Liver (tissue), 8 donors: ENCODE measurements at regions not wholly inside any gene's neighbourhood (a gene's known extent, or its start where the extent isn't known, plus 50 kb on each side); places are given as distances from the start of the nearest gene placed in this dataset.

Experiments used
- DNase-seq: peaks from one replicate; pipeline ENCODE4 v3.0.0-alpha.2; 2017; ENCODE audit warnings: low spot score
- H3K27ac ChIP-seq, 2 donors: one replicate each; pipeline ENCODE4 v1.7.0; 2013; ENCODE audit warnings: inconsistent platforms in 2 of 2, low read length in 2 of 2, control low read depth in 1 of 2, low read depth in 1 of 2, mild to moderate bottlenecking in 1 of 2
- H3K27me3 ChIP-seq, 4 donors: one replicate each; pipeline versions ENCODE4 v1.6.1 to v1.7.0; 2013; ENCODE audit warnings: low read length in 3 of 4, inconsistent platforms in 1 of 4, mild to moderate bottlenecking in 1 of 4, moderate library complexity in 1 of 4; ENCODE audit not compliant: control insufficient read depth in 4 of 4, insufficient read depth in 4 of 4
- H3K36me3 ChIP-seq, 4 donors: one replicate each; pipeline versions ENCODE4 v1.6.1 to v1.7.0; 2013; ENCODE audit warnings: low read length in 3 of 4, mild to moderate bottlenecking in 3 of 4, low read depth in 1 of 4, moderate library complexity in 1 of 4; ENCODE audit not compliant: control insufficient read depth in 4 of 4, insufficient read depth in 3 of 4
- H3K4me1 ChIP-seq, 4 donors: one replicate each; pipeline versions ENCODE4 v1.6.1 to v1.7.0; 2013; ENCODE audit warnings: low read length in 3 of 4, mild to moderate bottlenecking in 3 of 4, moderate library complexity in 1 of 4; ENCODE audit not compliant: control insufficient read depth in 4 of 4, insufficient read depth in 4 of 4
- H3K4me3 ChIP-seq, 3 donors: one replicate each; pipeline versions ENCODE4 v1.6.1 to v1.7.0; 2013; ENCODE audit warnings: low read length in 3 of 3, control low read depth in 1 of 3, low read depth in 1 of 3, mild to moderate bottlenecking in 1 of 3
- H3K9ac ChIP-seq, 2 donors: one replicate each; pipeline ENCODE4 v1.7.0; 2013; ENCODE audit warnings: low read length in 2 of 2, mild to moderate bottlenecking in 2 of 2, moderate library complexity in 2 of 2, control low read depth in 1 of 2, low read depth in 1 of 2
- H3K9me3 ChIP-seq, 4 donors: one replicate each; pipeline versions ENCODE4 v1.6.1 to v1.7.0; 2013; ENCODE audit warnings: low read length in 3 of 4; ENCODE audit not compliant: control insufficient read depth in 4 of 4
- EGR1 ChIP-seq, 2 donors: IDR thresholded peaks; 2 replicates each; pipeline ENCODE4 v1.6.1; 2016 to 2018; ENCODE audit warnings: antibody characterized with exemption in 2 of 2, low read depth in 2 of 2
- FOXA1 ChIP-seq: IDR thresholded peaks from 2 replicates; pipeline ENCODE4 v1.6.1; 2016; ENCODE audit warnings: antibody characterized with exemption
- FOXA2 ChIP-seq: IDR thresholded peaks from 2 replicates; pipeline ENCODE4 v1.6.1; 2016; ENCODE audit warnings: antibody characterized with exemption
- HNF4A ChIP-seq, 2 donors: conservative IDR thresholded peaks; 2 replicates each; pipeline ENCODE4 v1.6.1; 2016; ENCODE audit warnings: antibody characterized with exemption in 2 of 2, mild to moderate bottlenecking in 2 of 2
- HNF4G ChIP-seq: IDR thresholded peaks from 2 replicates; pipeline ENCODE4 v1.6.1; 2016; ENCODE audit warnings: antibody characterized with exemption
- JUND ChIP-seq, 2 donors: IDR thresholded peaks; 2 replicates each; pipeline ENCODE4 v1.6.1; 2016; ENCODE audit warnings: antibody characterized with exemption in 2 of 2
- NR2F2 ChIP-seq: IDR thresholded peaks from 2 replicates; pipeline ENCODE4 v1.6.1; 2016; ENCODE audit warnings: antibody characterized with exemption
- REST ChIP-seq: IDR thresholded peaks from 2 replicates; pipeline ENCODE4 v1.6.1; 2016; ENCODE audit warnings: antibody characterized with exemption, mild to moderate bottlenecking
- RXRA ChIP-seq, 2 donors: IDR thresholded peaks; 2 replicates each; pipeline ENCODE4 v1.6.1; 2017 to 2018; ENCODE audit warnings: antibody characterized with exemption in 2 of 2, mild to moderate bottlenecking in 1 of 2
- TAF1 ChIP-seq: conservative IDR thresholded peaks from 2 replicates; pipeline ENCODE4 v1.6.1; 2016; ENCODE audit warnings: antibody characterized with exemption, mild to moderate bottlenecking
- YY1 ChIP-seq: IDR thresholded peaks from 2 replicates; pipeline ENCODE4 v1.6.1; 2016; ENCODE audit warnings: antibody characterized with exemption, mild to moderate bottlenecking
- WGBS: extraction: QIAGEN DNeasy Blood & Tissue Kit; methylation state at CpG from one replicate; pipeline ENCODE4 v1.1.7; 2013; 5-methylcytosine and 5-hydroxymethylcytosine counted together
- TF ChIP-seq, protein P1 (sequence below): IDR thresholded peaks from 2 replicates; pipeline ENCODE4 v1.6.1; 2016; ENCODE audit warnings: antibody characterized with exemption
- TF ChIP-seq, protein P2 (sequence below): IDR thresholded peaks from 2 replicates; pipeline ENCODE4 v1.6.1; 2016; ENCODE audit warnings: antibody characterized with exemption
- TF ChIP-seq, protein P3 (sequence below): fragments of 150-350 bp; IDR thresholded peaks from 2 replicates; pipeline ENCODE4 v1.5.1; 2017; ENCODE audit warnings: improper control_type of control experiment, low read depth, low read length; ENCODE audit not compliant: missing input control
- TF ChIP-seq, protein P4 (sequence below): IDR thresholded peaks from 2 replicates; pipeline ENCODE4 v1.6.1; 2016; ENCODE audit warnings: antibody characterized with exemption
- donor health status: healthy.
- donor health status: healthy.
- donor health status: healthy.
- donor health status: healthy.
- donor health status: healthy.

- TF ChIP-seq RXRA (IDR thresholded peaks at IDR 0.05) (no peak), HNF4A (conservative IDR thresholded peaks at IDR 0.05) (no peak), NR2F2 (no peak)
Measured at GRCh38 chr2:6370753-6371551, 494.8 kb downstream of the CMPK2 start (continued).

DNA sequence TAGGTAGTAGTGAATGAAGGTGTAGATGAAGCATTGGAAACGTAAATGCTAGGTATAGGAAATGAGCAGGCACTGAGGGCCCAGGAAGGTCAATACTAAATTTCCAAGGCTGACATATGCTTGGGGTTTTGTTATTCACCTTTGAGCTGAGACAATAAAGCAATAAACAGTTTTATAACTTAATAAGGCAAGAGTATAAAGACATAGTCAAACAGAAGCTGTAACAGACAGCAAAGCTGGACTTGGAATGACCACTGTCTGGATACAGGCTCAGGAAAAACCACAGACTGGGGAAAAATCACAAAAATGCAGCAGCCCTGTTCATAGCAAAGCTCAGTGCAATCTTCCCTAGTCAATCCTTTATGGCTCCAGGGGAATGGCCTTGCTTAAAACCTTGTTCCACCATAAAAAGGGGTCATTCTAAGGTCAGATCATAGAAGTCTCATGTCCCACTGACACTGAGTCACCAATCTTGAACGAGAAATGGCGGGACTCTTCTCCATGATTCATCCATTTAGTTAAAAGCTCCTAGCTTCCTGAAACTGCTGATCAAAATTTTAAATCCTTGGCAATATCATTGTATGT lies 493.3 kb downstream of the CMPK2 start:
- no peaks in the 10 kb centered on the region for H3K27me3 ChIP-seq
- no peak for DNase-seq
- H3K4me1 ChIP-seq: no peaks in the 10 kb centered on the region
- H3K9me3 ChIP-seq: no peaks in the 10 kb centered on the region
- no peak overlapping the region for H3K27ac ChIP-seq
- H3K36me3 ChIP-seq: no peaks in the 10 kb centered on the region
- WGBS: 71% methylated on average over 3 of the region's 3 CpGs
- H3K9ac ChIP-seq: no peak overlapping the region
- TF ChIP-seq TAF1: no peak
- no peak for TF ChIP-seq NR2F2
- TF ChIP-seq, protein P1, sequence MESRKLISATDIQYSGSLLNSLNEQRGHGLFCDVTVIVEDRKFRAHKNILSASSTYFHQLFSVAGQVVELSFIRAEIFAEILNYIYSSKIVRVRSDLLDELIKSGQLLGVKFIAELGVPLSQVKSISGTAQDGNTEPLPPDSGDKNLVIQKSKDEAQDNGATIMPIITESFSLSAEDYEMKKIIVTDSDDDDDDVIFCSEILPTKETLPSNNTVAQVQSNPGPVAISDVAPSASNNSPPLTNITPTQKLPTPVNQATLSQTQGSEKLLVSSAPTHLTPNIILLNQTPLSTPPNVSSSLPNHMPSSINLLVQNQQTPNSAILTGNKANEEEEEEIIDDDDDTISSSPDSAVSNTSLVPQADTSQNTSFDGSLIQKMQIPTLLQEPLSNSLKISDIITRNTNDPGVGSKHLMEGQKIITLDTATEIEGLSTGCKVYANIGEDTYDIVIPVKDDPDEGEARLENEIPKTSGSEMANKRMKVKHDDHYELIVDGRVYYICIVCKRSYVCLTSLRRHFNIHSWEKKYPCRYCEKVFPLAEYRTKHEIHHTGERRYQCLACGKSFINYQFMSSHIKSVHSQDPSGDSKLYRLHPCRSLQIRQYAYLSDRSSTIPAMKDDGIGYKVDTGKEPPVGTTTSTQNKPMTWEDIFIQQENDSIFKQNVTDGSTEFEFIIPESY: no peak
- TF ChIP-seq FOXA2: no peak
- no peak for TF ChIP-seq FOXA1
- TF ChIP-seq, protein P2, sequence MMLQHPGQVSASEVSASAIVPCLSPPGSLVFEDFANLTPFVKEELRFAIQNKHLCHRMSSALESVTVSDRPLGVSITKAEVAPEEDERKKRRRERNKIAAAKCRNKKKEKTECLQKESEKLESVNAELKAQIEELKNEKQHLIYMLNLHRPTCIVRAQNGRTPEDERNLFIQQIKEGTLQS: no peak
- TF ChIP-seq RXRA (IDR thresholded peaks at IDR 0.05): no peak
- no peak for TF ChIP-seq HNF4A (conservative IDR thresholded peaks at IDR 0.05)
- TF ChIP-seq, protein P3, sequence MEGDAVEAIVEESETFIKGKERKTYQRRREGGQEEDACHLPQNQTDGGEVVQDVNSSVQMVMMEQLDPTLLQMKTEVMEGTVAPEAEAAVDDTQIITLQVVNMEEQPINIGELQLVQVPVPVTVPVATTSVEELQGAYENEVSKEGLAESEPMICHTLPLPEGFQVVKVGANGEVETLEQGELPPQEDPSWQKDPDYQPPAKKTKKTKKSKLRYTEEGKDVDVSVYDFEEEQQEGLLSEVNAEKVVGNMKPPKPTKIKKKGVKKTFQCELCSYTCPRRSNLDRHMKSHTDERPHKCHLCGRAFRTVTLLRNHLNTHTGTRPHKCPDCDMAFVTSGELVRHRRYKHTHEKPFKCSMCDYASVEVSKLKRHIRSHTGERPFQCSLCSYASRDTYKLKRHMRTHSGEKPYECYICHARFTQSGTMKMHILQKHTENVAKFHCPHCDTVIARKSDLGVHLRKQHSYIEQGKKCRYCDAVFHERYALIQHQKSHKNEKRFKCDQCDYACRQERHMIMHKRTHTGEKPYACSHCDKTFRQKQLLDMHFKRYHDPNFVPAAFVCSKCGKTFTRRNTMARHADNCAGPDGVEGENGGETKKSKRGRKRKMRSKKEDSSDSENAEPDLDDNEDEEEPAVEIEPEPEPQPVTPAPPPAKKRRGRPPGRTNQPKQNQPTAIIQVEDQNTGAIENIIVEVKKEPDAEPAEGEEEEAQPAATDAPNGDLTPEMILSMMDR: no peak
- TF ChIP-seq, protein P4, sequence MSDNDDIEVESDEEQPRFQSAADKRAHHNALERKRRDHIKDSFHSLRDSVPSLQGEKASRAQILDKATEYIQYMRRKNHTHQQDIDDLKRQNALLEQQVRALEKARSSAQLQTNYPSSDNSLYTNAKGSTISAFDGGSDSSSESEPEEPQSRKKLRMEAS: no peak
- no peak for TF ChIP-seq REST
- no peak for TF ChIP-seq JUND (IDR thresholded peaks at IDR 0.05)
- no peak for TF ChIP-seq YY1
- TF ChIP-seq HNF4G: no peak
- TF ChIP-seq EGR1 (IDR thresholded peaks at IDR 0.05; ENCODE audit: low read depth in 2 of 2): no peak
- no peak overlapping the region for H3K4me3 ChIP-seq
